ENCODE measurements at regions not wholly inside any gene's neighbourhood (a gene's known extent, or its start where the extent isn't known, plus 50 kb on each side); places are given as distances from the start of the nearest gene placed in this dataset.

DNA sequence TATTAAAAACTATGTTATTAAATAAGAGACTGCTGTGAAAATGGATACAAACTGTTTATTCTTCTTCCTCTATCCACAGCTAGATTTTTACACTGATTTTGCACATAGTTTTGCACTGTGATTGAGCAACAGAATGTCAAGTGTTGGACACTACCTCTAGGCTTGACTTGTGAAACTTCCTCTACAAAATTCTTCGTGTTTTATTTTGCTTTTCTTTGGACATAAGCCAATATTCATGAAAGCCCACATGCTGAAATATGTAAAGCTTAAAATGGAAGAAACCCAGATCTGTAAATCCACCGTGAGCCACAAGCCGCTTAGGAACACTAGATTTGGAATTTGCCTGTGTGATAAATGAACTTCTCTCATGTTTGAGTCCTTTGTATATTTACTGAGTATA is 849.4 kb downstream of the FSTL5 start:
- no peak overlapping the region for H2AFZ ChIP-seq
- H3K4me3 ChIP-seq = no peak overlapping the region
- no peaks in the 10 kb centered on the region for H3K9me2 ChIP-seq (replicated peaks; ENCODE audit: insufficient read depth)
- DNase-seq (ENCODE audit: low spot score) = no peak
- no peaks in the 10 kb centered on the region for H3K36me3 ChIP-seq (replicated peaks; ENCODE audit: insufficient read depth, low read depth)
- no peaks in the 10 kb centered on the region for H4K20me1 ChIP-seq (ENCODE audit: insufficient read depth, poor library complexity, severe bottlenecking)
- 60% methylated on average over 3 of the region's 3 CpGs for WGBS (ENCODE audit: low lambda C conversion rate, missing lambda C conversion rate)
- no peak overlapping the region for H3K27ac ChIP-seq
- TF ChIP-seq EZH2 (IDR thresholded peaks at IDR 0.05; ENCODE audit: borderline replicate concordance) = no peak
- TF ChIP-seq, protein P1, sequence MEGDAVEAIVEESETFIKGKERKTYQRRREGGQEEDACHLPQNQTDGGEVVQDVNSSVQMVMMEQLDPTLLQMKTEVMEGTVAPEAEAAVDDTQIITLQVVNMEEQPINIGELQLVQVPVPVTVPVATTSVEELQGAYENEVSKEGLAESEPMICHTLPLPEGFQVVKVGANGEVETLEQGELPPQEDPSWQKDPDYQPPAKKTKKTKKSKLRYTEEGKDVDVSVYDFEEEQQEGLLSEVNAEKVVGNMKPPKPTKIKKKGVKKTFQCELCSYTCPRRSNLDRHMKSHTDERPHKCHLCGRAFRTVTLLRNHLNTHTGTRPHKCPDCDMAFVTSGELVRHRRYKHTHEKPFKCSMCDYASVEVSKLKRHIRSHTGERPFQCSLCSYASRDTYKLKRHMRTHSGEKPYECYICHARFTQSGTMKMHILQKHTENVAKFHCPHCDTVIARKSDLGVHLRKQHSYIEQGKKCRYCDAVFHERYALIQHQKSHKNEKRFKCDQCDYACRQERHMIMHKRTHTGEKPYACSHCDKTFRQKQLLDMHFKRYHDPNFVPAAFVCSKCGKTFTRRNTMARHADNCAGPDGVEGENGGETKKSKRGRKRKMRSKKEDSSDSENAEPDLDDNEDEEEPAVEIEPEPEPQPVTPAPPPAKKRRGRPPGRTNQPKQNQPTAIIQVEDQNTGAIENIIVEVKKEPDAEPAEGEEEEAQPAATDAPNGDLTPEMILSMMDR (IDR thresholded peaks at IDR 0.05; ENCODE audit: poor library complexity) = no peak
- TF ChIP-seq EZH2phosphoT487 (IDR thresholded peaks at IDR 0.05; ENCODE audit: low read depth, severe bottlenecking, unreplicated experiment) = no peak
- H3K79me2 ChIP-seq = no peaks in the 10 kb centered on the region
- no peak overlapping the region for H3K4me2 ChIP-seq
- H3K4me1 ChIP-seq (ENCODE audit: insufficient read depth) = no peaks in the 10 kb centered on the region
- H3K9me3 ChIP-seq (ENCODE audit: low read depth) = no peaks in the 10 kb centered on the region
- no peaks in the 10 kb centered on the region for H3K27me3 ChIP-seq

DNA sequence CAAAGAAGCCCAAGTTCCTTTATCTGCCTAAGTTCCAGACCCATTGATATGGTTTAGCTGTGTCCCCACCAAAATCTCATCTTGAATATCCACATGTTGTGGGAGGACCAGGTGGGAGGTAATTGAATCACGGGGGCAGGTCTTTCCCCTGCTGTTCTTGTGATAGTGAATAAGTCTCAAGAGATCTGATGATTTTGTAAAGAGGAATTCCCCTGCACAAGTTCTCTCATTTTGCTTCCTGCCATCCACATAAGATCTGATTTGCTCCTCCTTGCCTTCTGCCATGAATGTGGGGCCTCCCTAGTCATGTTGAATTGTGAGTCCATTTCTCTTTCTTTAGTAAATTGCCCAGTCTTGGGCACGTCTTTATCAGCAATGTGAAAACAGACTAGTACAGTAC is 860.2 kb downstream of the FSTL5 start:
- no peak for DNase-seq (ENCODE audit: low spot score)
- no peaks in the 10 kb centered on the region for H3K27me3 ChIP-seq
- no peak overlapping the region for H3K4me2 ChIP-seq
- H3K9me3 ChIP-seq (ENCODE audit: low read depth) = no peaks in the 10 kb centered on the region
- no peak overlapping the region for H3K4me3 ChIP-seq
- H3K36me3 ChIP-seq (replicated peaks; ENCODE audit: insufficient read depth, low read depth) = no peaks in the 10 kb centered on the region
- no peaks in the 10 kb centered on the region for H4K20me1 ChIP-seq (ENCODE audit: insufficient read depth, poor library complexity, severe bottlenecking)
- no peak overlapping the region for H3K27ac ChIP-seq
- no peak overlapping the region for H2AFZ ChIP-seq
- H3K9me2 ChIP-seq (replicated peaks; ENCODE audit: insufficient read depth) = no peaks in the 10 kb centered on the region
- WGBS (ENCODE audit: low lambda C conversion rate, missing lambda C conversion rate) = 66% methylated on average over 2 of the region's 2 CpGs
- TF ChIP-seq EZH2 (IDR thresholded peaks at IDR 0.05; ENCODE audit: borderline replicate concordance) (no peak), EZH2phosphoT487 (IDR thresholded peaks at IDR 0.05; ENCODE audit: low read depth, severe bottlenecking, unreplicated experiment) (no peak)
- TF ChIP-seq, protein P1 (IDR thresholded peaks at IDR 0.05; ENCODE audit: poor library complexity) = no peak
- H3K79me2 ChIP-seq = no peaks in the 10 kb centered on the region
- no peaks in the 10 kb centered on the region for H3K4me1 ChIP-seq (ENCODE audit: insufficient read depth)

DNA sequence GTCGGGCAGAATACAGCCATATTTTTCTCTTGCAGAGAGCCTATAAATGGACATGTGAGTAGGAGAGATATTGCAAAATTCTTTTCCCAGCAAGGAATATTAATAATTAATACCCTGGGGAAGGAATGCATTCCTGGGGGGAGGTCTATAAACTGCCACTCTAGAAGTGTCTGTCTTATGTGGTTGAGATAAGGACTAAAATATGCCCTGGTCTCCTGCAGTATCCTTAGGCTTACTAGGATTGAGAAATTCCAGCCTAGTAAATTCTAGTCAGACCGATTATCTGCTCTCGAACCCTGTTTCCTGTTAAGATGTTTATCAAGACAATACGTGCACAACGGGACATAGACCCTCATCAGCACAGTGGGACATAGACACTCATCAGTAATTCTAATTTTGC is 872.6 kb downstream of the FSTL5 start:
- H4K20me1 ChIP-seq (ENCODE audit: insufficient read depth, poor library complexity, severe bottlenecking) = no peaks in the 10 kb centered on the region
- 76% methylated on average over 5 of the region's 5 CpGs for WGBS (ENCODE audit: low lambda C conversion rate, missing lambda C conversion rate)
- H3K27ac ChIP-seq = no peak overlapping the region
- TF ChIP-seq, protein P1 (IDR thresholded peaks at IDR 0.05; ENCODE audit: poor library complexity) = no peak
- no peak for TF ChIP-seq EZH2phosphoT487 (IDR thresholded peaks at IDR 0.05; ENCODE audit: low read depth, severe bottlenecking, unreplicated experiment)
- TF ChIP-seq EZH2 (IDR thresholded peaks at IDR 0.05; ENCODE audit: borderline replicate concordance) = no peak
- H3K36me3 ChIP-seq (replicated peaks; ENCODE audit: insufficient read depth, low read depth) = no peaks in the 10 kb centered on the region
- no peaks in the 10 kb centered on the region for H3K9me2 ChIP-seq (replicated peaks; ENCODE audit: insufficient read depth)
- no peak overlapping the region for H3K4me2 ChIP-seq
- H3K79me2 ChIP-seq = no peaks in the 10 kb centered on the region
- DNase-seq (ENCODE audit: low spot score) = no peak
- no peak overlapping the region for H2AFZ ChIP-seq
- no peak overlapping the region for H3K4me3 ChIP-seq
- H3K9me3 ChIP-seq (ENCODE audit: low read depth) = no peaks in the 10 kb centered on the region
- H3K4me1 ChIP-seq (ENCODE audit: insufficient read depth) = no peaks in the 10 kb centered on the region
- no peaks in the 10 kb centered on the region for H3K27me3 ChIP-seq
